Thyroid gland (tissue), 4 donors: ENCODE measurements at regions not wholly inside any gene's neighbourhood (a gene's known extent, or its start where the extent isn't known, plus 50 kb on each side); places are given as distances from the start of the nearest gene placed in this dataset.

Experiments
- DNase-seq, 2 donors: peaks; one replicate each; pipeline ENCODE4 v3.0.0-alpha.2; 2019
- H3K27ac ChIP-seq, 3 donors: fragments of 200-600 bp; sonication (generic); 1 replicate in 2 of 3; 2 replicates in 1 of 3; pipeline ENCODE4 v1.5.1; 2016 to 2019; ENCODE audit warnings: mild to moderate bottlenecking in 1 of 3, moderate library complexity in 1 of 3
- H3K27me3 ChIP-seq: fragments of 200-600 bp; sonication (generic); one replicate; pipeline ENCODE4 v1.5.1; 2019
- H3K36me3 ChIP-seq, 2 donors: fragments of 200-600 bp; sonication (generic); one replicate each; pipeline ENCODE4 v1.5.1; 2016 to 2019
- H3K4me1 ChIP-seq, 2 donors: fragments of 200-600 bp; sonication (generic); one replicate each; pipeline ENCODE4 v1.5.1; 2017 to 2019
- H3K4me3 ChIP-seq, 3 donors: fragments of 200-600 bp; sonication (generic); replicated peaks in 1 of 3; 1 replicate in 2 of 3; 2 replicates in 1 of 3; pipeline ENCODE4 v1.5.1; 2016; ENCODE audit warnings: mild to moderate bottlenecking in 1 of 3
- H3K9me3 ChIP-seq: fragments of 200-600 bp; sonication (generic); one replicate; pipeline ENCODE4 v1.5.1; 2017
- POLR2A ChIP-seq, 2 donors: fragments of 450-650 bp; IDR thresholded peaks; one replicate each; pipeline ENCODE4 v1.6.1; 2017; ENCODE audit warnings: antibody characterized with exemption in 2 of 2, mild to moderate bottlenecking in 2 of 2, moderate library complexity in 1 of 2
- WGBS, 2 donors: methylation state at CpG; one replicate each; pipeline ENCODE4 v1.1.5; 2017; 5-methylcytosine and 5-hydroxymethylcytosine counted together
- intact Hi-C: fragments of 100-400 bp; cut with DNase I; formaldehyde crosslinking; loops from one replicate; pipeline ENCODE4 v1.15.1; 2023
- TF ChIP-seq, protein P1 (sequence below), 6 experiments: fragments of 200-600 bp in 3 of 6; fragments of 450-650 bp in 3 of 6; sonication (generic) in 3 of 6; IDR thresholded peaks; one replicate each; pipeline ENCODE4 v1.5.1; 2016 to 2019; ENCODE audit warnings: antibody characterized with exemption in 6 of 6, mild to moderate bottlenecking in 2 of 6, inconsistent platforms in 1 of 6, moderate library complexity in 1 of 6

DNA sequence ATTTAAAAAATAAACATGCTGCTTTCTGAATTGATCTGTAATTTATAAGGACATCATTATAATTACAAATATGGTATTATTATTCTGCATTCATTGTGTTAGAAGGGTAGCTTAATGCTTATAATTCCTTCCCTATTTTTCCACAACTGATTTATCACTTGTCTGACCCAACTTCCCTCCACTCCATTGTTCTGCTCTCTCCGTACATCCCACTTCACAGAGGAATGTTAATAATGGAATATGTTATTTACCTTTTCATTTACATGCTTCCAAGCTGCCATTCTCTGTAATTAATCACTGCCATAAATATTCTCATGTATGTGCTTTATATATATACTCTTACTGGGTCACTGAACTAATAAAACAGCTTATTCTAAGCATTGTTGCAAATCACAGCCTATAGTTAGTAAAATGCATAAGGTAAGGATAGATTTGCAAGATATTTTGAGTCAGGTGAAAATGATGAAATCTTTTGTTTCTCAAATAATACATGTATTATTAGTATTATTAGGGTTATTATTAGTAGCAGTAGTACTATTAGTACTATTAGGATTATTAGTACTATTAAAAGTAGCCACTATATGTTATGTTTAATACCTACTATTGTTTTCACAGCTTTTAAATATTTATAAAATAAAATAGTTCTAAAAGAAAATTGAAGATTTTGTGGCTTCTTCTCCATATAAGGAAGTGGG is 70.6 kb upstream of the NEK7 start:
- H3K27ac ChIP-seq, result no peak overlapping the region
- H3K4me3 ChIP-seq, result no peak overlapping the region
- no peaks in the 10 kb centered on the region for H3K27me3 ChIP-seq
- TF ChIP-seq, protein P1, sequence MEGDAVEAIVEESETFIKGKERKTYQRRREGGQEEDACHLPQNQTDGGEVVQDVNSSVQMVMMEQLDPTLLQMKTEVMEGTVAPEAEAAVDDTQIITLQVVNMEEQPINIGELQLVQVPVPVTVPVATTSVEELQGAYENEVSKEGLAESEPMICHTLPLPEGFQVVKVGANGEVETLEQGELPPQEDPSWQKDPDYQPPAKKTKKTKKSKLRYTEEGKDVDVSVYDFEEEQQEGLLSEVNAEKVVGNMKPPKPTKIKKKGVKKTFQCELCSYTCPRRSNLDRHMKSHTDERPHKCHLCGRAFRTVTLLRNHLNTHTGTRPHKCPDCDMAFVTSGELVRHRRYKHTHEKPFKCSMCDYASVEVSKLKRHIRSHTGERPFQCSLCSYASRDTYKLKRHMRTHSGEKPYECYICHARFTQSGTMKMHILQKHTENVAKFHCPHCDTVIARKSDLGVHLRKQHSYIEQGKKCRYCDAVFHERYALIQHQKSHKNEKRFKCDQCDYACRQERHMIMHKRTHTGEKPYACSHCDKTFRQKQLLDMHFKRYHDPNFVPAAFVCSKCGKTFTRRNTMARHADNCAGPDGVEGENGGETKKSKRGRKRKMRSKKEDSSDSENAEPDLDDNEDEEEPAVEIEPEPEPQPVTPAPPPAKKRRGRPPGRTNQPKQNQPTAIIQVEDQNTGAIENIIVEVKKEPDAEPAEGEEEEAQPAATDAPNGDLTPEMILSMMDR (IDR thresholded peaks at IDR 0.05), result no peak
- TF ChIP-seq POLR2A (IDR thresholded peaks at IDR 0.05), result no peak
- intact Hi-C loops, result no loop called here
- no peaks in the 10 kb centered on the region for H3K9me3 ChIP-seq
- H3K36me3 ChIP-seq, result no peaks in the 10 kb centered on the region
- H3K4me1 ChIP-seq, result peaks cover 0 to 5% of the 10 kb centered on the region in 2 donors
- no peak for DNase-seq
- WGBS, 2 donors, result 92% methylated on average over 1 of the region's 1 CpG

DNA sequence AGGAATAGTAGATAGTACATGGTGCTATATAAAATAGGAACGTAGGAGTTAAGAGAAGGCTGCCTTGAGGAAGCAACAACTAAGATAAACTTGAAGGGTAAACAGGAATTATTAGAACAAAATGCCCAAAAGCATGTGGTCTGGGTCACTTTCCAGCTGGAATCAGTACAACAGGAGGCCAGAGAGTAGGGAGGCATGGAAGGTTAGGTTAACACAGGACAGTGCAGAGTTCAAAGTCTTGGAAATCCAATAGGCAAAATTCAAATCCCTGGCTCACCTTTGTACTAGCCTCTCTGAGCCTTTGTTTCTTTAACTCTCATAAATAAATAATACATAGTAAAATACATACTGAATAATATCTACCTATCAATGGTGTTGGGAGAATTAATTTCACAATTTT is 69.0 kb upstream of the NEK7 start:
- DNase-seq, result no peak
- Histone ChIP-seq H3K36me3 (no peaks in the 10 kb centered on the region), H3K4me3 (no peak overlapping the region), H3K4me1 (peaks cover 0 to 5% of the 10 kb centered on the region in 2 donors), H3K27ac (no peak overlapping the region), H3K27me3 (no peaks in the 10 kb centered on the region), H3K9me3 (no peaks in the 10 kb centered on the region)
- WGBS, 2 donors, result 75 to 77% methylated on average over 1 of the region's 1 CpG
- TF ChIP-seq, protein P1 (IDR thresholded peaks at IDR 0.05), result no peak
- TF ChIP-seq POLR2A (IDR thresholded peaks at IDR 0.05), result no peak
- intact Hi-C loops, result no loop called here

DNA sequence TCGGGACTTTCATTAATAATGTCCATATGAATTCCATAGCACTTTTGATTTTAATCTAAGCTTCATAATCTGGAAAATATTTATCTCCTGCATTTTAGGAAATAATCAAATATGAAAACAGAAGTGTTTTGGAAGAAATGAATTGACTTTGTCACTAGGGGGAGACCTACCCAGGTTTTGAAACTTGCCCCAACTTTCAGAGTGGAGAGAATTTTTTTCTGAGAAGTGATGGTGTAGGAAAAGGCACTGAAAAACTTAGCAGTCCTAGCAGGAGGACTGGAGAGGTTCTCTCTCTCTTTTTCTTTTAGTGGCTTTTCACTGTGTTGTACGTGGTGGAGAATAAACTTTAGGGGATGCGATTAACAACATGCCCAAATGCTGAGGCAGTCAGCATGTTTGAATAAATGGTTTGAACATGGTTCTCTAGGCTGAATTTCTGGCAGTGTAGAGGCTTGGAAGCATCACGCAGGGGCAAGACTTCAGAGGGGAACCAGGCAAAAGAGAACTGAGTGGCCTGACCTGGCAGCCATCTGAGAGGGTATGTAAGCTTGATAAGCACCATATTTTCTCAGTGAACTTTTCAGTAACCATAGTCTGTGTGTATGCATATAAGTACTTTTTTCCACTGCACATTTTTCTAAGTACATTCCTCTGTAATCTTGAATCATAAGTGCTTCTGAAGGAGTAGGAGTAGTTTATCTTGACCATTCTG is 68.3 kb upstream of the NEK7 start:
- 13 to 15% methylated on average over 4 of the region's 4 CpGs for WGBS, 2 donors
- H3K27ac ChIP-seq, result no peak overlapping the region
- TF ChIP-seq, protein P1 (IDR thresholded peaks at IDR 0.05), result peak in 5 of 6 experiments; percentile 15 to 50 (median 40)
- no peak for TF ChIP-seq POLR2A (IDR thresholded peaks at IDR 0.05)
- H3K4me1 ChIP-seq, result peaks cover 0 to 5% of the 10 kb centered on the region in 2 donors
- no peak overlapping the region for H3K4me3 ChIP-seq
- no peaks in the 10 kb centered on the region for H3K27me3 ChIP-seq
- H3K36me3 ChIP-seq, result no peaks in the 10 kb centered on the region
- DNase-seq, result peak; percentile 9 to 26
- intact Hi-C loops, result no loop called here
- H3K9me3 ChIP-seq, result no peaks in the 10 kb centered on the region

DNA sequence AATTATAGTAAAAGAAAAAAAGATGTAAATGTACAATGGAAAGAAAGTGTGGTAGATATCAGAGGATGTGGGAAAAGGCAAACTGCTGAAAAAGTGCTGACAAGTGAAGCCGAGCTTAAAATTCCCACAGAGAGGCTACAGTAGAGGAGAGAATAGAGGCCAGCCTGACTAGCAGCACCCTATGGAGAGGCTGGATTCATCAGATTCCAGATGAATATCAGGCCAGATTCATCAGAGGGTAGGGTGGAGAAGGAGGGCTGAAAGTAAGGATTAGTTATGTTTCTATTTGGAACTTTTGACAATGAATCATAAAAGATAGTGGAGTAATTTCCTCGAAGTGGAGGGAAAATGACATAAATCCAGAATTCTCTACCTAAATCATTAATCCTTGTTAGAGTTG is 60.4 kb upstream of the NEK7 start:
- WGBS, 2 donors, result 82 to 83% methylated on average over 2 of the region's 2 CpGs
- DNase-seq, result no peak
- Histone ChIP-seq H3K9me3 (no peaks in the 10 kb centered on the region), H3K4me3 (no peak overlapping the region), H3K27me3 (no peaks in the 10 kb centered on the region), H3K4me1 (no peaks in the 10 kb centered on the region), H3K27ac (no peak overlapping the region), H3K36me3 (no peaks in the 10 kb centered on the region)
- intact Hi-C loops, result no loop called here
- TF ChIP-seq, protein P1 (IDR thresholded peaks at IDR 0.05), result no peak
- no peak for TF ChIP-seq POLR2A (IDR thresholded peaks at IDR 0.05)

DNA sequence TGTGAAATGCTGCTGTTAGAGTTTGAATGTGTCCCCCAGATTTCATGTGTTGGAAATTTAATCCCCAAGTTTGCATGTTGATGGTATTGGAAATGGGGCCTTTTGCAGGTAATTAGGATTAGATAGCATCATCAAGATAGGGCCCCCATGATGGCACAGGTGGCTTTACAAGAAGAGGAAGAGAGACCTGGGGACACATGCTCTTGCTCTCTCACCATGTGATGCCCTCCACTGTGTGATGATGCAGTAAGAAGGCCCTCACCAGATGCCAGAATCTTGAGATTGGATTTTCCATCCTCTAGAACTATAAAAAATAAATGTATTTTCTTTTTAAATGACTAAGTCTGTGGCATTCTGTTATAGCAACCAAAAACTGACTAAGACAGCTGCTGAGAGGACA is 57.0 kb upstream of the NEK7 start:
- Histone ChIP-seq H3K27me3 (no peaks in the 10 kb centered on the region), H3K4me1 (no peaks in the 10 kb centered on the region), H3K36me3 (no peaks in the 10 kb centered on the region), H3K27ac (no peak overlapping the region), H3K9me3 (no peaks in the 10 kb centered on the region), H3K4me3 (no peak overlapping the region)
- no peak for DNase-seq
- intact Hi-C loops, result no loop called here
- no peak for TF ChIP-seq POLR2A (IDR thresholded peaks at IDR 0.05)
- TF ChIP-seq, protein P1 (IDR thresholded peaks at IDR 0.05), result no peak
